Vagina (tissue), 2 donors: ENCODE measurements at regions not wholly inside any gene's neighbourhood (a gene's known extent, or its start where the extent isn't known, plus 50 kb on each side); places are given as distances from the start of the nearest gene placed in this dataset.

ENCODE experiments used
- CTCF ChIP-seq, 3 experiments: fragments of 450-650 bp in 2 of 3; fragments of 200-600 bp in 1 of 3; sonication (generic) in 1 of 3; IDR thresholded peaks; one replicate each; pipeline ENCODE4 v1.5.1; 2017 to 2019; ENCODE audit warnings: antibody characterized with exemption in 3 of 3, mild to moderate bottlenecking in 2 of 3, moderate library complexity in 2 of 3
- POLR2A ChIP-seq, 2 donors: fragments of 450-650 bp; IDR thresholded peaks; one replicate each; pipeline ENCODE4 v1.6.1; 2017; ENCODE audit warnings: antibody characterized with exemption in 2 of 2, mild to moderate bottlenecking in 2 of 2, moderate library complexity in 2 of 2
- POLR2AphosphoS5 ChIP-seq, 2 donors: sonication (generic); formaldehyde crosslinking; IDR thresholded peaks; one replicate each; pipeline ENCODE4 v1.9.0; 2017; ENCODE audit warnings: antibody characterized with exemption in 2 of 2, mild to moderate bottlenecking in 2 of 2, low read depth in 1 of 2; ENCODE audit not compliant: insufficient read depth in 1 of 2

- TF ChIP-seq CTCF (IDR thresholded peaks at IDR 0.05) (no peak), POLR2A (IDR thresholded peaks at IDR 0.05) (no peak), POLR2AphosphoS5 (IDR thresholded peaks at IDR 0.05; ENCODE audit: insufficient read depth in 1 of 2, low read depth in 1 of 2) (no peak)
These were observed 60.6 kb upstream of the EMB start for GRCh38 chr5:50501491-50502228.
